ENCODE measurements at regions not wholly inside any gene's neighbourhood (a gene's known extent, or its start where the extent isn't known, plus 50 kb on each side); places are given as distances from the start of the nearest gene placed in this dataset.

DNA sequence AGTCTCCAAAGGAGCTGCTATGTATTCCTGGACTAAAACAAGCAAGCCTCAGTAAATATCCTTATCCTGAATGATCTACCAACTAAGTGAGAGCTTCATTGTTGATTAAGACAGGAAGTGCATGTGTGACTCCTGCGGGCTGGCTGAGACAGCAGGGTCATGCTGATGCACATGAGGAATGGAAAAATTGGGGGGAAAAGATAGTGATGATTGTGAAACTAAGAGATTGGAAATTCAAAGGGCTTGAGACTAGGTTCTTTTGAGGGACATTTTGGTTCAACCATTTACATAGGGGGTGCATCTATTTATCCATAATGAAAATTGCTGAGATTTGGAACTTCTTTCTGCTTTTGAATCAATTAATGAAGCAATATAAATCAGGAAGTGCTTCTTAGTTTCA is 61.1 kb upstream of the C1QTNF7 start:
- no peak for DNase-seq (ENCODE audit: low read depth, low spot score)

DNA sequence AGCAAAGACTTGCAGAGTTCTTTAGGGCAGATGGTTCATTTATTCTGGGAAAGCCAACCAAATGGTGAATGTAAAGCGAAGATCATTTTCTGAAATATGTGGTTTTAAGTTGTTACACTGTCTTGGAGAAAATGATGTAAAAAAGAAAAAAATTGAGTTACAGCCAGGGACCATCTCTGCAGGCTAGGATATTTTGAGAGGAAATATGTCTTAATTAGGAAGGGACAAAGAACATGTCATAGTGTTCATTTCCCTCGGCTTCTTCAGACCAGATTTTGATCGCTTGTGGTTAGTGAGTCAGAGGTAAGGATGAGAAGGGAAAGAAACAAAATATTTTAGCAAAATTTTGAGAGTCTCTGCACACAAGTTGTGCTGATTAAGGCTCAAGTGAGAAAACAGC is 59.0 kb upstream of the C1QTNF7 start:
- DNase-seq (ENCODE audit: low read depth, low spot score): no peak

DNA sequence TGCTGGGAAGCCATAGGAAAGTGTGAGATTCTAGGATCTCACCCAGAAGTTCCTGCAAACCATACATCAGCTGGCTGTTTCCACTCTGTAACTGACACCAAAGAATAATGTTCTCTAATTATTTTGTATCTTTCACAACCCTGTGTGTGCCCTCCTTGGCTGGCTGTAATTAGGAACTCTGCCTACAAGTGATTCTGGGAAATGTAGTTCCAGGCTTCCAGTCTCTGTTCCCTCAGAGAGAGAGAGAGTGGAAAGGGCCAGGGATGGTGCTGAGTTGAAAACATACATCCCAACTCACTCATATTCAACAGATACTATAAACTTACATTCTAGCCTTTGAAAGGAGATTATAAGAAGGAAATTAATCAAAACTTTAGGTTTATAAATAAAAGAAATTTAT is 57.5 kb upstream of the C1QTNF7 start:
- no peak for DNase-seq (ENCODE audit: low read depth, low spot score)

DNA sequence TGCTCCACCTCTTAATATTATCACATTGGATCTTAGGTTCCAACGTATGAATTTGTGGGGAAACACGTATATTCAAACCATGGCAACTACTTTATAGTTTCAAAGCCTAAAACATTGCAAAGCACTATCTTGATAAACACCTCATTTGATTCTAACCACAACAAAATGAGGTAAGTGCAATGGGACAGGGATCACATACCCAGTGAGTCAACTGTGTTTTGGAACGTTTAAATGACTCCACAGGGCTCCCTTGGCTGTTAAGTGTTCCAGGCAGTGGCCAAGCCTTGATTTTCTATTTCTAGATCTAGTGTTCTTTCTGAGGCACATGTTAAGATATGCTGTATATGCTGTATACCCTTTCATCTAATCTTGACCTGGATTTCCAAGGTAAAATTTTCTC is 54.5 kb upstream of the C1QTNF7 start:
- DNase-seq (ENCODE audit: low read depth, low spot score): no peak

DNA sequence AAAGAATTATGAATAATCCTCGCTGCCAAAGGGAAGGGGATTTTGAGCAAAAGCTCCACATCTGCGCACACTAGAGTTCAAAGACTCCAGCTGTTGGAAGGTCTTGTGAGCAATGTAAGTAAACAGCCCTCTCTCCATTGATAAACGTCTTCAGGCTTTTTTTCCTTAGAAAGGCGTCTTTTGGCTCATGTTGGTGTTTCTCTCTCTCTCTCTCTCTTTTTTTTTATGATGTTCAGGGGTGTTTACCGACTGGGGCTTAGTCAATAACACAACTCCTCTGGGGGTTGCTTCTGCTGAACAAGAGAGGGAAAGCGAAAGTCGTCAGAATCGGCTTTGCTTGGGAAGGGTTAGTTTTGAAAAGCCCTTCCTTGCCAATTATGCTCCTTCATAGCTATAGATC is 53.2 kb upstream of the C1QTNF7 start:
- no peak for DNase-seq (ENCODE audit: low read depth, low spot score)

DNA sequence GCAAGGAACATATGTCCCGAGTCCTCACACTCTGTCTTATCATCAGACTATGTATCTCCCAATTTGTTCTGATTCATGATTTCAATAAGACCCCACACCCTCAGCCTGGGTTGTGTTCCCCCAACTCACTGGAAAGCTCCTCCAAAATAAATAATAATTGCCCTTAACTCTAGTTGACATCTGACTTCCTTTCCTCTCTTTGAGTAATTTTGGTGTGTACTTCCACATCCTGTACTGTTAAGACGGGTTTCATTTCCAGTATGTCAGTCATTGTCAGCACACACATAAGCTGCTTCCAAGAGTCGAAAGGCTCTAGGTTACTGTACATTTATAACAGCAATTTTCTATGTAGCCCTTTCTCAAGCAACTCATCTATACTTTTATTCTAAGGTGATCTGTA is 52.2 kb upstream of the C1QTNF7 start:
- no peak for DNase-seq (ENCODE audit: low read depth, low spot score)

DNA sequence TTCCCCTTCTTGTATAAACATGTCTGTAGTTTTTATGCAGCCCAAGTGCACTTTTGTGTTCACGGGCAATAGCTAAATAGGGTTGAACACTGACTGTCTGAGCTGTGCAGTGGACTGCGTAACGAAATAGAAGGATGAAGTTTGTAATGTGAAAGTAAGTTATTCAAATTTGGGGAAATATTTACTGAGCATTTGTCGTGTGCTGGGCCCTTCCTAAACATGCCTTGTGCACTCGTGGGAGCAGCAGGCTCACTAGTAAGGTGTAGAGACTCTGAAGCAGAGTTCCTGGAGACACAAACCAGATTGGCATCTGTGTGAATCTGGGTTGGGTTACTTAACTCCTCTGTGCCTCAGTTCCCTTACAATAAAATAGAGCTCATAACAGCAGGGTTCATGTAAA is 51.7 kb upstream of the C1QTNF7 start:
- DNase-seq (ENCODE audit: low read depth, low spot score): no peak

DNA sequence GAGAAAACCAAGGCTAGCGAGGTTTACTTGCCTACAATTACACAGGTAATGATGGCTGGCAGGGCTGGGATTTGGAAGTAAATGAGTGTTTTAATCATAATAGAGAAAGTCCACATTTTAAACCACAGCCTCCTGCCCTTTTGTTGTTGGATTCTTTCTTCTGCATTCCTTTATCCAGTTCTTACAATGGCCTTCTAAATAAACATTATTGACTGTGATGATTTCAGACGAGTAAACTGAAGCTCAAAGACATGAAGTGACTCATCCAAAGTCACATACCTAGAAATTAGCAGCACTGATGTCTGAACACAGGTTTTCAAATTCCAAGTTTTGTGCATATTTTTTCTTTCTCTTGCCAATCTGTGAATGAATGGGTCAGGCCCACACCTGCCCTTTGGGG is 51.2 kb upstream of the C1QTNF7 start:
- DNase-seq (ENCODE audit: low read depth, low spot score): no peak
